Uterus (tissue), 2 donors: ENCODE measurements at regions not wholly inside any gene's neighbourhood (a gene's known extent, or its start where the extent isn't known, plus 50 kb on each side); places are given as distances from the start of the nearest gene placed in this dataset.

Source experiments
- CTCF ChIP-seq, 4 experiments: fragments of 200-600 bp in 2 of 4; fragments of 450-650 bp in 2 of 4; sonication (generic) in 2 of 4; IDR thresholded peaks; one replicate each; pipeline ENCODE4 v1.5.1; 2016 to 2019; ENCODE audit warnings: antibody characterized with exemption in 4 of 4, mild to moderate bottlenecking in 2 of 4, moderate library complexity in 1 of 4
- POLR2A ChIP-seq, 2 donors: fragments of 450-650 bp; IDR thresholded peaks; one replicate each; pipeline ENCODE4 v1.6.1; 2016; ENCODE audit warnings: antibody characterized with exemption in 2 of 2, mild to moderate bottlenecking in 1 of 2, moderate library complexity in 1 of 2

DNA sequence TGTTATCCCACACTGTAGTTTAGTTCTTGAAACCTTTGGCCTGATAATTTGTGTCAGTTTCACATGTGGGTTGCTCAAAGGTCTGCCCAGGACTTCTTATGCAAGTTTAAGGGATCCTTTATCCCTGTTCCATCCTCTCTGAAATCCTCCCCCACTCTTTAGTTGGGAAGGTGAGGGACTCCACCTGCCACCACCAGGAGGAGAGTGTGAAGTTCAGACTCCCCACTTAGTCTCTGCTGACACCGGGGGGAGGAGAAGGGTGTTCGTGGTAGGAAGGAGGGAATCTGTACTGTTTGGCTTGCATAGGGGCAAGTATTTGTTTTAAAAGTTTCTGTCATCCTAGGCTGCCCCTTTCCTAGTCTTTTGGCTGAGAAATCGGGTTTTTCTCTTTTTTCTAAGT, 211.8 kb downstream of the PPP4R3C start:
- no peak for TF ChIP-seq CTCF (IDR thresholded peaks at IDR 0.05)
- no peak for TF ChIP-seq POLR2A (IDR thresholded peaks at IDR 0.05)
